ENCODE measurements at regions not wholly inside any gene's neighbourhood (a gene's known extent, or its start where the extent isn't known, plus 50 kb on each side); places are given as distances from the start of the nearest gene placed in this dataset.

DNA sequence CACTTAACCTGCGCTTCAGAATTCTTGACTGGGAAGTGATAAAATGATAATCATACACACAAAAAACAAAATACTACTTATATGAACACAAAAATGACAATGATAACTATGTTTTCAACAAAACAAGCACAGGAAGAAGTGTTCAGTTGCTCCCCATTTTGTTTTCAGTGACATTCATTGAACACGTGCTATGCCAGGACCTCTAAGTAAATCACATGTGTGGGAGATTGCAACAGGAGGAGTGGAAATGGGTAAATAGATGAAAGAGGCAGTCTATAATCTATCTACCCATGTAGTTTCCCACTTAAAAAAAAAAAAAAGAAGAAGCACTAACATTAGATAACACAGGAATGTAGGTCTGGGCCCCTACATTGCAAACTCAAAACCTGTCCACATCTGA lies 183.5 kb upstream of the HNRNPA3 start:
- H3K9me3 ChIP-seq (ENCODE audit: insufficient read depth, low read depth), result no peaks in the 10 kb centered on the region
- H4K20me1 ChIP-seq (ENCODE audit: insufficient read depth), result no peaks in the 10 kb centered on the region
- H3F3A ChIP-seq (ENCODE audit: insufficient read depth, low read depth), result no peaks in the 10 kb centered on the region
- no peak for DNase-seq
- no peaks in the 10 kb centered on the region for H3K79me2 ChIP-seq (ENCODE audit: low read depth)
- H3K9me2 ChIP-seq (ENCODE audit: insufficient read depth), result no peaks in the 10 kb centered on the region
- H3K4me2 ChIP-seq, result no peak overlapping the region
- no peak overlapping the region for H2AFZ ChIP-seq
- H3K36me3 ChIP-seq (ENCODE audit: low read depth), result no peaks in the 10 kb centered on the region
- H3K4me1 ChIP-seq (replicated peaks; ENCODE audit: insufficient read depth), result no peaks in the 10 kb centered on the region
- TF ChIP-seq, protein P1, sequence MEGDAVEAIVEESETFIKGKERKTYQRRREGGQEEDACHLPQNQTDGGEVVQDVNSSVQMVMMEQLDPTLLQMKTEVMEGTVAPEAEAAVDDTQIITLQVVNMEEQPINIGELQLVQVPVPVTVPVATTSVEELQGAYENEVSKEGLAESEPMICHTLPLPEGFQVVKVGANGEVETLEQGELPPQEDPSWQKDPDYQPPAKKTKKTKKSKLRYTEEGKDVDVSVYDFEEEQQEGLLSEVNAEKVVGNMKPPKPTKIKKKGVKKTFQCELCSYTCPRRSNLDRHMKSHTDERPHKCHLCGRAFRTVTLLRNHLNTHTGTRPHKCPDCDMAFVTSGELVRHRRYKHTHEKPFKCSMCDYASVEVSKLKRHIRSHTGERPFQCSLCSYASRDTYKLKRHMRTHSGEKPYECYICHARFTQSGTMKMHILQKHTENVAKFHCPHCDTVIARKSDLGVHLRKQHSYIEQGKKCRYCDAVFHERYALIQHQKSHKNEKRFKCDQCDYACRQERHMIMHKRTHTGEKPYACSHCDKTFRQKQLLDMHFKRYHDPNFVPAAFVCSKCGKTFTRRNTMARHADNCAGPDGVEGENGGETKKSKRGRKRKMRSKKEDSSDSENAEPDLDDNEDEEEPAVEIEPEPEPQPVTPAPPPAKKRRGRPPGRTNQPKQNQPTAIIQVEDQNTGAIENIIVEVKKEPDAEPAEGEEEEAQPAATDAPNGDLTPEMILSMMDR (conservative IDR thresholded peaks at IDR 0.05), result no peak
- no peak for TF ChIP-seq EZH2 (IDR thresholded peaks at IDR 0.05; ENCODE audit: low read depth)
- H3K27ac ChIP-seq, result no peak overlapping the region
- CTCF ChIA-PET, result no interaction called here
- H3K27me3 ChIP-seq (ENCODE audit: insufficient read depth, low read depth), result peaks cover 23% of the 10 kb centered on the region
- H3K4me3 ChIP-seq, result no peak overlapping the region
- POLR2A ChIA-PET (ENCODE audit: unreplicated experiment), result no interaction called here
- intact Hi-C loops (cut with micrococcal nuclease; ENCODE audit: unreplicated experiment), result no loop called here
- no TSS peak for BruUV-seq (replicated peaks)

DNA sequence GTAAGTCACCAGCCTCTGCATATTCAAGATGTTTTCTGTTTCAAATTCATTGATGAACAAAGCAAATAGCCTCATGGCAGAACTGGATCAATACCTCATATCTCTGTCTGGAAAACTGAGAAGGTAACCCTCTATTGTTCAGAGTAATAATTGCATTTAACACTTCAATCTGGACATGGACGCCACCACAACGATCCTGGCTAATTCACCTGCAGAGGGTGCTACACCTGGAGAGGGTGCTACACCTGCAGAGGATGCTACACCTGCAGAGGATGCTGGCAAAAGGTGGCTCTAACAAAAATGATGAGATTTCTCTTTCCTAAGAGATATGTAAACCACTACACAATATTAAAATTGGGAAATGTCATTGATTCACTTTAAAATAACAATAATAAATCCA lies 183.1 kb upstream of the HNRNPA3 start:
- Histone ChIP-seq H3K79me2 (ENCODE audit: low read depth) (no peaks in the 10 kb centered on the region), H3F3A (ENCODE audit: insufficient read depth, low read depth) (no peaks in the 10 kb centered on the region), H2AFZ (no peak overlapping the region), H3K36me3 (ENCODE audit: low read depth) (no peaks in the 10 kb centered on the region), H3K9me3 (ENCODE audit: insufficient read depth, low read depth) (no peaks in the 10 kb centered on the region), H3K9me2 (ENCODE audit: insufficient read depth) (no peaks in the 10 kb centered on the region), H3K4me3 (no peak overlapping the region), H3K27ac (no peak overlapping the region), H3K4me1 (replicated peaks; ENCODE audit: insufficient read depth) (no peaks in the 10 kb centered on the region), H3K27me3 (ENCODE audit: insufficient read depth, low read depth) (peaks cover 19% of the 10 kb centered on the region), H3K4me2 (no peak overlapping the region), H4K20me1 (ENCODE audit: insufficient read depth) (no peaks in the 10 kb centered on the region)
- ChIA-PET POLR2A (ENCODE audit: unreplicated experiment) (no interaction called here), CTCF (no interaction called here)
- no peak for DNase-seq
- no TSS peak for BruUV-seq (replicated peaks)
- TF ChIP-seq, protein P1 (conservative IDR thresholded peaks at IDR 0.05), result peak; percentile 58; the same call in 1 of the 2 replicates
- no peak for TF ChIP-seq EZH2 (IDR thresholded peaks at IDR 0.05; ENCODE audit: low read depth)
- intact Hi-C loops (cut with micrococcal nuclease; ENCODE audit: unreplicated experiment), result no loop called here

DNA sequence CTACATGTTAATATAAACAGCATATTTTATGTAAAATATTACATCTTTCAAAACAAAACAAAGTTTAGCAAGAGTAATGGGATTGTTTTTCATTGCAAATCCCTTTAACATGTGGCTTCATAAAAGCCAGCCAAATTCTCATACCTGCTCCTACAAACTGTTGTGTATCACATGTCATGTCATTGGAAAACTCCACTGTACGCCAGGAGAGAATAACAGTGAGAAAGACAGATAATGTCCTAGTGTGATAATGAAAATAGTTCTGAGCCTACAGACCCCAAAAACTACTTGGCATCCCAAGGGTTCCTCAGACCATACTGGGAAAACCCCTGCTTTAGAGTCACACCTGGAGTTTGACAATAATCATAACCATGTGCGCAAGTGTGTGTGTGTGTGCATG lies 182.7 kb upstream of the HNRNPA3 start:
- Histone ChIP-seq H3K9me2 (ENCODE audit: insufficient read depth) (no peaks in the 10 kb centered on the region), H3F3A (ENCODE audit: insufficient read depth, low read depth) (no peaks in the 10 kb centered on the region), H3K27me3 (ENCODE audit: insufficient read depth, low read depth) (peaks cover 16% of the 10 kb centered on the region; the same call in 1 of the 2 replicates), H3K36me3 (ENCODE audit: low read depth) (no peaks in the 10 kb centered on the region), H3K4me2 (no peak overlapping the region), H3K4me1 (replicated peaks; ENCODE audit: insufficient read depth) (no peaks in the 10 kb centered on the region), H3K9me3 (ENCODE audit: insufficient read depth, low read depth) (no peaks in the 10 kb centered on the region), H2AFZ (no peak overlapping the region), H3K4me3 (no peak overlapping the region), H4K20me1 (ENCODE audit: insufficient read depth) (no peaks in the 10 kb centered on the region), H3K27ac (no peak overlapping the region), H3K79me2 (ENCODE audit: low read depth) (no peaks in the 10 kb centered on the region)
- ChIA-PET POLR2A (ENCODE audit: unreplicated experiment) (no interaction called here), CTCF (no interaction called here)
- BruUV-seq (replicated peaks), result no TSS peak
- TF ChIP-seq, protein P1 (conservative IDR thresholded peaks at IDR 0.05), result no peak
- no peak for TF ChIP-seq EZH2 (IDR thresholded peaks at IDR 0.05; ENCODE audit: low read depth)
- intact Hi-C loops (cut with micrococcal nuclease; ENCODE audit: unreplicated experiment), result no loop called here
- no peak for DNase-seq

Data from PC-9 (cell line).